ENCODE measurements at regions not wholly inside any gene's neighbourhood (a gene's known extent, or its start where the extent isn't known, plus 50 kb on each side); places are given as distances from the start of the nearest gene placed in this dataset.

DNA sequence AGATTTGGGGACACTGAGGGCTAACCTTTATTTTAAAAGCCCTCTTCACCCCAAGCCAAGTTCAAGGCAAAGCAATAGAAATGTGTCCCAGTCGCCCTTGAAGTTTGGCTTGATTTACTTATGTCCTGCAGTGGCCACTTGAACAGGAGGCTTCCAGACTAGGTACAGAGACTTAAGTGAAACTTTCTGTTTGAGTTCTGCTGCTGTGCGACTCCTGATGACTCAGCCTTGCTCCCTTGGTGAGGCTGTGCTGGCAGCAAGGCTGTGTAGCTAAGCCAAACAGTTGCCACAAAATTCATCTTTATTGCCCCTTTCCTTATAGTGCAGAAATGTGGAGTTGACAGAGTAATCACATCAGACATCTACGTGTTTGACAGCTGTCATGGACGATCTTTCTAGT lies 68.8 kb upstream of the NTRK2 start:
- H3K36me3 ChIP-seq = no peaks in the 10 kb centered on the region
- H3K27ac ChIP-seq = no peak overlapping the region
- no peak for DNase-seq
- H3K9me3 ChIP-seq (replicated peaks) = no peaks in the 10 kb centered on the region
- no peaks in the 10 kb centered on the region for H3K4me1 ChIP-seq
- H3K4me3 ChIP-seq = no peak overlapping the region
- 0 out of 2 replicates have a peak, but pooled peaks cover 9% of the 10 kb centered on the region for H3K27me3 ChIP-seq

DNA sequence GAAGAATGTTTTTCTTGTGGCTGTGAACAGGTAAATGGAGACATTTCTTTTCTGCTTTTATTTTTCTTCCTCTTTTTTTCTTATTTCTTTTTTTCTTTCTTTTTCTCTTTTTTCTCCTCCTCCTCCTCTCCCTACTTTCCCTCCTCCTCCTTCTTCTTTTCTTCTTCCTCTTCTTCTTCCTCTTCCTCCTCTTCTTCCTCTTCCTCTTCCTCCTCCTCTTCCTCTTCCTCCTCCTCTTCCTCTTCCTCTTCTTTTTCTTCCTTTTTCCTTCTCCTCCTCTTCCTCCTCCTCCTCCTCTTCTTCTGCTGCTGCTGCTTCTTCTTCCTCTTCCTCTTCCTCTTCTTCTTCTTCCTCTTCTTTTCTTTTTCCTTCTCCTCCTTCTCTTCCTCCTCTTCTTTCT lies 65.3 kb upstream of the NTRK2 start:
- DNase-seq = no peak
- H3K4me1 ChIP-seq = no peaks in the 10 kb centered on the region

DNA sequence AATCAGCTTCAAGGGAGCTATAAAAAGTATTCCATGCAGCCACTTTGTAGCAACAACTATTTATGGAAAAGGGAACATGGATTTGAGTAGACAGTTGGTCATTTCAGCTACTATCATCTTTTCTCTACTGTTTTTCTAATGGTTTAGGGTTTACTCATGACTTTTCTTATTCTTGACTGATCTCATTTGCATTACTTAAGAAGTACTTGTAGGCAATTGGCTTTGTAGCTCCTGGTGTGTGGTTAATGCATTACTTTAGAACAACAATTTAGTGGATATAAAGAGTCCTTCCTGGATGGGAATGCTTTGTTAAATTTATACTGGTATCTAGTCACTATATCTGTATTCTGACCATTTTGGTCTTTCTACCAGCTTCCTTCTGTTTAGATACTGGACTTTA lies 59.8 kb upstream of the NTRK2 start:
- H3K36me3 ChIP-seq = no peaks in the 10 kb centered on the region
- H3K4me3 ChIP-seq = no peak overlapping the region
- H3K27ac ChIP-seq = no peak overlapping the region
- no peaks in the 10 kb centered on the region for H3K9me3 ChIP-seq (replicated peaks)
- H3K4me1 ChIP-seq = no peaks in the 10 kb centered on the region
- no peaks in the 10 kb centered on the region; the same call in 1 of the 2 replicates for H3K27me3 ChIP-seq
- DNase-seq = no peak

More for the DNA sequence above, 65.3 kb upstream of the NTRK2 start:
- Histone ChIP-seq H3K27me3 (0 out of 2 replicates have a peak, but pooled peaks cover 9% of the 10 kb centered on the region), H3K36me3 (no peaks in the 10 kb centered on the region), H3K4me3 (no peak overlapping the region), H3K9me3 (replicated peaks) (no peaks in the 10 kb centered on the region), H3K27ac (no peak overlapping the region)

DNA sequence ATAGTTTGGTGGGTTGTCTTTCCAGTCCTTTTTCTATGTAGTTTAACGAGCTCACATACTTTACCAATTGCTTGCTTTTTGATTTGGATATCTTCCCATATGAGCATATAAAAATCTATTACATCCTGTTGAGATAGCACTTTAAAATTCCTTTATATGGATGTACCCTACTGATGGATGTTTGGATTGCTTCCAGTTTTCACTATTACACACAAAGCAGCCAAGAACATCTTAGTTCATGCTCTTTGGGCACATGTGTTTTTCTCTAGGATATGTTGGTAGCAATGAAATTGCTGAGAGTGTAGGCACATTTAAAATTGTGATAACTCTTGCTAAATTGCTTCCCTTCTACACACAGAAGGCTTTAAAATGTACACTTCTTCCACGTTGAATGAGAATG lies 56.1 kb upstream of the NTRK2 start:
- no peak for DNase-seq

DNA sequence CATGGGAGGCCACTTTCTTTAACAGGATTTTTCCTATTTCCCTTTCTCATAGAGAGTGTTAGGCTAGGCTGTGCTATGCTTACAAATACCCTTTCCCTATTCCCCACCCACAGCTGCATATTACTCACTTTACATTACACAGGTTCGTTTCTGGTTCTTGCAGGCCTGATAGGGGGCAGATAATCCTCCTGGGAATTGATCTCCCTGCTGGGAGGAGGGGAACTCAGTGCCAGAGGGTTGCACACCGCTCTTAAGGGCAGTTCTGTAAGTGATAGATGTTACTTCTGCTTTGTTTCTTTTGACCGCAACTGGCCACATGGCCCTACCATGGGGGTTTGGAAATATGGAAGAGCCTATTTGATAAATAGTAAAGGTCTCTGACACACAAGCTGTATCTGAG lies 54.0 kb upstream of the NTRK2 start:
- H3K36me3 ChIP-seq = no peaks in the 10 kb centered on the region
- H3K27me3 ChIP-seq = no peaks in the 10 kb centered on the region; the same call in none of the 2 replicates
- H3K4me1 ChIP-seq = no peaks in the 10 kb centered on the region
- H3K4me3 ChIP-seq = no peak overlapping the region
- H3K27ac ChIP-seq = no peak overlapping the region
- DNase-seq = no peak
- H3K9me3 ChIP-seq (replicated peaks) = no peaks in the 10 kb centered on the region

More for the DNA sequence above, 56.1 kb upstream of the NTRK2 start:
- no peaks in the 10 kb centered on the region for H3K4me1 ChIP-seq
- H3K27me3 ChIP-seq = no peaks in the 10 kb centered on the region; the same call in none of the 2 replicates
- H3K27ac ChIP-seq = no peak overlapping the region
- H3K9me3 ChIP-seq (replicated peaks) = no peaks in the 10 kb centered on the region
- H3K36me3 ChIP-seq = no peaks in the 10 kb centered on the region
- no peak overlapping the region for H3K4me3 ChIP-seq

DNA sequence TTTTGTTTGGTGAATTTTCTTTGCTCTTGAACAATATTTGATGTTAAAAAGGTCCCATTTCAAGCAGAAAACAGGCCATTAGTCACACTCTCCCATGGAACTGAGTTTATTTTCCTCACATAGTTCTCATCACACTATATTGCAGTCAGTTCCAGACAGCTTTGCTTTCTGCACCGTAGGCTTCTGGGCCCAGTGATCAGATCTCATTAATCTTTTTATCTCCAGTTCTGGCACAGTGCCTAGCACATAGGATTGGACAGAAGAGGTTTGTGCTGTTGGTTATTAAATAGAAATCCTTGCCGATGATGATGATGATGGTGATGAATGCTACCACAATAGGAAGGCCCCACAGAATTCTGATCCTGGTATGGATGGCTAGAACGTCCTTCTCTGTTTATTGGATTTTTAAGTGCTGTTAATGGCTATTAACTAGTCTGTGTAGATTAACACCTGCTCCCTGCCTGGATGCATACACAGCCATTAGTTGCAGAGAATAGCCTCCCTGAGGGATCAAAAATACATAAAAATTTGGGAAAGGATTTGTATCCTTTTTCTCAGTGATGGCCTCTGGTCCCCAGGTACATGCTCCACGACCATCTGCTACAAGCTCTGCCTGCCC lies 52.0 kb upstream of the NTRK2 start:
- no peak for DNase-seq
- Histone ChIP-seq H3K36me3 (no peaks in the 10 kb centered on the region), H3K27ac (no peak overlapping the region), H3K4me3 (no peak overlapping the region), H3K9me3 (replicated peaks) (no peaks in the 10 kb centered on the region), H3K27me3 (peaks cover under 1% of the 10 kb centered on the region), H3K4me1 (no peaks in the 10 kb centered on the region)

Data from SJCRH30 (cell line).